Transverse colon (tissue), 4 donors: ENCODE measurements at regions not wholly inside any gene's neighbourhood (a gene's known extent, or its start where the extent isn't known, plus 50 kb on each side); places are given as distances from the start of the nearest gene placed in this dataset.

ENCODE experiments used
- DNase-seq: peaks from one replicate; pipeline ENCODE4 v3.0.0-alpha.2; 2019
- H3K27ac ChIP-seq, 4 donors: fragments of 200-600 bp; sonication (generic); 2 replicates each; pipeline ENCODE4 v1.5.1; 2016 to 2018; ENCODE audit warnings: inconsistent platforms in 4 of 4
- H3K27me3 ChIP-seq: fragments of 200-600 bp; sonication (generic); 2 replicates; pipeline ENCODE4 v1.5.1; 2017; ENCODE audit warnings: inconsistent platforms
- H3K36me3 ChIP-seq, 4 donors: fragments of 200-600 bp; sonication (generic); 2 replicates each; pipeline ENCODE4 v1.5.1; 2017 to 2019; ENCODE audit warnings: inconsistent platforms in 4 of 4
- H3K4me1 ChIP-seq, 4 donors: fragments of 200-600 bp; sonication (generic); 2 replicates each; pipeline ENCODE4 v1.5.1; 2017 to 2020; ENCODE audit warnings: inconsistent platforms in 4 of 4
- H3K4me3 ChIP-seq, 4 donors: fragments of 200-600 bp; sonication (generic); 1 replicate in 1 of 4; 2 replicates in 3 of 4; pipeline versions ENCODE4 v1.5.1 to v1.6.1; 2017 to 2019; ENCODE audit warnings: inconsistent platforms in 4 of 4
- H3K9me3 ChIP-seq, 2 donors: fragments of 200-600 bp; sonication (generic); 2 replicates each; pipeline ENCODE4 v1.5.1; 2017 to 2019; ENCODE audit warnings: inconsistent platforms in 2 of 2
- CTCF ChIP-seq, 5 experiments: fragments of 200-600 bp in 3 of 5; fragments of 450-650 bp in 2 of 5; sonication (generic) in 3 of 5; IDR thresholded peaks; 1 replicate in 2 of 5; 2 replicates in 3 of 5; pipeline ENCODE4 v1.5.1; 2016 to 2017; ENCODE audit warnings: antibody characterized with exemption in 5 of 5, inconsistent platforms in 3 of 5, mild to moderate bottlenecking in 2 of 5, moderate library complexity in 1 of 5
- EP300 ChIP-seq: sonication (generic); formaldehyde crosslinking; IDR thresholded peaks from one replicate; pipeline ENCODE4 v1.6.1; 2017; ENCODE audit warnings: antibody characterized with exemption, low read depth
- POLR2A ChIP-seq: fragments of 450-650 bp; IDR thresholded peaks from one replicate; pipeline ENCODE4 v1.6.1; 2016; ENCODE audit warnings: antibody characterized with exemption, mild to moderate bottlenecking, moderate library complexity
- POLR2AphosphoS5 ChIP-seq, 3 donors: sonication (generic); formaldehyde crosslinking; IDR thresholded peaks; one replicate each; pipeline ENCODE4 v1.6.1; 2016; ENCODE audit warnings: antibody characterized with exemption in 3 of 3
- WGBS, 2 donors: methylation state at CpG; one replicate each; pipeline ENCODE4 v1.1.5; 2018; ENCODE audit warnings: low coverage in 1 of 2; 5-methylcytosine and 5-hydroxymethylcytosine counted together
- in situ Hi-C, 4 donors: fragments of 200-750 bp; cut with MboI; loops; one replicate each; pipeline versions ENCODE4 v1.15.0 to v1.15.1; 2017; ENCODE audit warnings: low sequenced_read_pairs in 3 of 4, low pct_ligation_motif_present in 1 of 4, low pct_unique_long_range_greater_than_20kb in 1 of 4
- intact Hi-C: fragments of 100-400 bp; cut with DNase I; formaldehyde crosslinking; loops from one replicate; pipeline ENCODE4 v1.15.1; 2023; ENCODE audit warnings: low total_unique reads

GRCh38 chr2:12264146-12264545 lies 452.6 kb upstream of the TRIB2 start:
- in situ Hi-C loops: no loop called here

GRCh38 chr2:12265646-12266045 lies 451.1 kb upstream of the TRIB2 start:
- H3K4me3 ChIP-seq: no peak overlapping the region
- H3K4me1 ChIP-seq: peaks cover 0 to 13% (median 0%) of the 10 kb centered on the region in 4 donors
- intact Hi-C loops (no loop called here), in situ Hi-C loops (no loop called here)
- no peaks in the 10 kb centered on the region for H3K36me3 ChIP-seq
- no peaks in the 10 kb centered on the region for H3K9me3 ChIP-seq
- WGBS, 2 donors: 83 to 87% methylated on average over 1 of the region's 1 CpG
- no peak overlapping the region for H3K27ac ChIP-seq
- H3K27me3 ChIP-seq: no peaks in the 10 kb centered on the region
- no peak for DNase-seq
- TF ChIP-seq CTCF (IDR thresholded peaks at IDR 0.05) (no peak), EP300 (no peak), POLR2A (no peak), POLR2AphosphoS5 (IDR thresholded peaks at IDR 0.05) (no peak)

More at GRCh38 chr2:12264146-12264545, 452.6 kb upstream of the TRIB2 start:
- Histone ChIP-seq H3K9me3 (no peaks in the 10 kb centered on the region), H3K4me3 (no peak overlapping the region), H3K36me3 (no peaks in the 10 kb centered on the region), H3K27ac (no peak overlapping the region), H3K27me3 (no peaks in the 10 kb centered on the region), H3K4me1 (peaks cover 0 to 12% (median 0%) of the 10 kb centered on the region in 4 donors)
- intact Hi-C loops: no loop called here
- WGBS, 2 donors: 57 to 79% methylated on average over 1 of the region's 1 CpG
- TF ChIP-seq POLR2AphosphoS5 (IDR thresholded peaks at IDR 0.05) (no peak), CTCF (IDR thresholded peaks at IDR 0.05) (no peak), POLR2A (no peak), EP300 (no peak)
- no peak for DNase-seq

- in situ Hi-C loops (no loop called here), intact Hi-C loops (no loop called here)
- no peak for DNase-seq
- no peak overlapping the region for H3K27ac ChIP-seq
- H3K4me3 ChIP-seq: no peak overlapping the region
- H3K27me3 ChIP-seq: no peaks in the 10 kb centered on the region
- peaks cover 0 to 23% (median 7%) of the 10 kb centered on the region in 4 donors for H3K4me1 ChIP-seq
- no peaks in the 10 kb centered on the region for H3K36me3 ChIP-seq
- no peaks in the 10 kb centered on the region for H3K9me3 ChIP-seq
- WGBS, 2 donors: 63 to 78% methylated on average over 3 of the region's 3 CpGs
- TF ChIP-seq POLR2AphosphoS5 (IDR thresholded peaks at IDR 0.05) (no peak), CTCF (IDR thresholded peaks at IDR 0.05) (no peak), EP300 (no peak), POLR2A (no peak)
These were observed 449.7 kb upstream of the TRIB2 start for GRCh38 chr2:12267042-12267441.

- no peak overlapping the region for H3K4me3 ChIP-seq
- intact Hi-C loops (no loop called here), in situ Hi-C loops (no loop called here)
- no peak for TF ChIP-seq EP300
- TF ChIP-seq POLR2A: no peak
- no peak for TF ChIP-seq CTCF (IDR thresholded peaks at IDR 0.05)
- TF ChIP-seq POLR2AphosphoS5 (IDR thresholded peaks at IDR 0.05): no peak
- no peak overlapping the region for H3K27ac ChIP-seq
- WGBS, 2 donors: 50 to 54% methylated on average over 3 to 7 of the region's 7 CpGs
- H3K27me3 ChIP-seq: no peaks in the 10 kb centered on the region
- DNase-seq: no peak
- no peaks in the 10 kb centered on the region for H3K36me3 ChIP-seq
- no peaks in the 10 kb centered on the region for H3K9me3 ChIP-seq
- peaks cover 0 to 33% (median 8%) of the 10 kb centered on the region in 4 donors for H3K4me1 ChIP-seq
These were observed 447.4 kb upstream of the TRIB2 start for GRCh38 chr2:12269041-12269972.
